Mesothelial cell of epicardium (in vitro differentiated cells): ENCODE measurements at regions not wholly inside any gene's neighbourhood (a gene's known extent, or its start where the extent isn't known, plus 50 kb on each side); places are given as distances from the start of the nearest gene placed in this dataset.

Experiments
- DNase-seq, 2 experiments: peaks; one replicate each; pipeline ENCODE4 v3.0.0; 2021; ENCODE audit warnings: low spot score in 2 of 2; ENCODE audit not compliant: unreplicated experiment in 2 of 2
- H3K27ac Mint-ChIP-seq: 2 replicates; pipeline ENCODE4 v1.8.0; 2021; ENCODE audit warnings: mixed read lengths
- H3K27me3 Mint-ChIP-seq: 2 replicates; pipeline ENCODE4 v1.8.0; 2021; ENCODE audit warnings: low read depth, mixed read lengths
- H3K36me3 Mint-ChIP-seq: 2 replicates; pipeline ENCODE4 v1.8.0; 2021; ENCODE audit warnings: mixed read lengths
- H3K4me1 Mint-ChIP-seq: 2 replicates; pipeline ENCODE4 v1.8.0; 2021; ENCODE audit warnings: mixed read lengths
- H3K4me3 Mint-ChIP-seq: 2 replicates; pipeline ENCODE4 v1.8.0; 2021; ENCODE audit warnings: mild to moderate bottlenecking, moderate library complexity, mixed read lengths
- H3K9me3 Mint-ChIP-seq: 2 replicates; pipeline ENCODE4 v1.8.0; 2021; ENCODE audit warnings: mixed read lengths
- TF ChIP-seq, protein P1 (sequence below): fragments of 200-600 bp; sonication (generic); IDR thresholded peaks from one replicate; pipeline ENCODE4 v1.5.0; 2021; ENCODE audit warnings: antibody characterized with exemption; ENCODE audit not compliant: unreplicated experiment

GRCh38 chr14:87869619-87870583 lies 123.1 kb downstream of the GALC start:
- H3K27me3 Mint-ChIP-seq = peaks cover 7% of the 10 kb centered on the region
- no peak overlapping the region for H3K27ac Mint-ChIP-seq
- H3K4me3 Mint-ChIP-seq = no peak overlapping the region
- no peaks in the 10 kb centered on the region for H3K9me3 Mint-ChIP-seq
- no peaks in the 10 kb centered on the region for H3K36me3 Mint-ChIP-seq
- DNase-seq = no peak
- TF ChIP-seq, protein P1, sequence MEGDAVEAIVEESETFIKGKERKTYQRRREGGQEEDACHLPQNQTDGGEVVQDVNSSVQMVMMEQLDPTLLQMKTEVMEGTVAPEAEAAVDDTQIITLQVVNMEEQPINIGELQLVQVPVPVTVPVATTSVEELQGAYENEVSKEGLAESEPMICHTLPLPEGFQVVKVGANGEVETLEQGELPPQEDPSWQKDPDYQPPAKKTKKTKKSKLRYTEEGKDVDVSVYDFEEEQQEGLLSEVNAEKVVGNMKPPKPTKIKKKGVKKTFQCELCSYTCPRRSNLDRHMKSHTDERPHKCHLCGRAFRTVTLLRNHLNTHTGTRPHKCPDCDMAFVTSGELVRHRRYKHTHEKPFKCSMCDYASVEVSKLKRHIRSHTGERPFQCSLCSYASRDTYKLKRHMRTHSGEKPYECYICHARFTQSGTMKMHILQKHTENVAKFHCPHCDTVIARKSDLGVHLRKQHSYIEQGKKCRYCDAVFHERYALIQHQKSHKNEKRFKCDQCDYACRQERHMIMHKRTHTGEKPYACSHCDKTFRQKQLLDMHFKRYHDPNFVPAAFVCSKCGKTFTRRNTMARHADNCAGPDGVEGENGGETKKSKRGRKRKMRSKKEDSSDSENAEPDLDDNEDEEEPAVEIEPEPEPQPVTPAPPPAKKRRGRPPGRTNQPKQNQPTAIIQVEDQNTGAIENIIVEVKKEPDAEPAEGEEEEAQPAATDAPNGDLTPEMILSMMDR = no peak
- no peaks in the 10 kb centered on the region for H3K4me1 Mint-ChIP-seq

- Mint-ChIP-seq H3K27ac (no peak overlapping the region), H3K36me3 (no peaks in the 10 kb centered on the region), H3K4me1 (no peaks in the 10 kb centered on the region), H3K4me3 (no peak overlapping the region), H3K9me3 (no peaks in the 10 kb centered on the region), H3K27me3 (peaks cover 6% of the 10 kb centered on the region)
- no peak for DNase-seq
- TF ChIP-seq, protein P1 = no peak
Measured at GRCh38 chr14:87868920-87869319, 124.1 kb downstream of the GALC start.

- H3K36me3 Mint-ChIP-seq = no peaks in the 10 kb centered on the region
- H3K9me3 Mint-ChIP-seq = peaks cover under 1% of the 10 kb centered on the region
- no peak overlapping the region for H3K4me3 Mint-ChIP-seq
- no peak overlapping the region for H3K27ac Mint-ChIP-seq
- TF ChIP-seq, protein P1 = no peak
- DNase-seq = no peak
- peaks cover 6% of the 10 kb centered on the region for H3K27me3 Mint-ChIP-seq
- H3K4me1 Mint-ChIP-seq = no peaks in the 10 kb centered on the region
Measured at GRCh38 chr14:87866116-87866515, 126.9 kb downstream of the GALC start.

DNA sequence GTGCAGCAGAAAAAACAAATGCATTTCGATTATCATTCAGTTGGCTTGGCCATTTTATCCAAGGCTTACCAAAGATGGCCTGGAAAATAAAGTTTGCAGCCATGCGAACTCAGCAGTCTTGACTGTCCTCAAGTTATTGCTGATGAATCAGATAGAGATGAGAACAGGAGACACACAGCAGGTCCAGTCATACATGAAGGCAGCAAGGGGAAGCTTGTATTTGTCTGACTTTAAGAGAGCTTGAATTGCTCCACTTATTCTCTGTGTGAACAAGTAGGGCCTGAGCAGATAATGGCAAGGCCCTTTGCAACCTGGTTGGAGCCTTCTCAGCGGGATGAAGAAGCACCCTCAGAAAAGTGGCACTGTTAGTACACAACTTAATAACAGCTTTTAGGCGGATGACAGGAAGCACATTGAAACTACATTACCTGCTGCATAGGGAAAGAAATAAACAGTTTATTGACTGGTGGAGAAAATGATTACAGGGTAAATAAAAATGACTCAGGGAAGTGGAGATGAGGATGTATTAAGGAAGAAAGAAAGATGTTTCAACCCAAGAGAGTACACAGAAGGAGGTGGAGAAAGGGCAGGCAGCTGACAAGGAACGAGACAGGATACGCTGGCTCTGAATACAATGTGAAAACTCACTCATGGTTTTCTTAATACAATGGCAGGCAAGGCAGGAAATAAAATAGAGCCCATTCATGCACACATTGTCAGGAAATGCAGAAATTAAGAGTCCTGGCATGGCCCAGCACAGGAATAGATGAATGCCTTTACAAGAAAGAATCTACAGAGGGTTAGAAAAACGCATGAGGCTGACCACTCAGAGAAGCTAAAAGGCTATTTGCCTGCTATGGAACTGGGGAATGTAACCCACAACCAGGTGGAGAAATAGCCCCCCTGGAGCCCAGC lies 128.4 kb downstream of the GALC start:
- no peak overlapping the region for H3K27ac Mint-ChIP-seq
- H3K9me3 Mint-ChIP-seq = peaks cover 11% of the 10 kb centered on the region
- no peaks in the 10 kb centered on the region for H3K36me3 Mint-ChIP-seq
- no peak overlapping the region for H3K4me3 Mint-ChIP-seq
- no peaks in the 10 kb centered on the region for H3K4me1 Mint-ChIP-seq
- peaks cover 4% of the 10 kb centered on the region for H3K27me3 Mint-ChIP-seq
- TF ChIP-seq, protein P1 = no peak
- DNase-seq = no peak

- no peak overlapping the region for H3K27ac Mint-ChIP-seq
- H3K27me3 Mint-ChIP-seq = peaks cover 3% of the 10 kb centered on the region
- no peaks in the 10 kb centered on the region for H3K4me1 Mint-ChIP-seq
- H3K9me3 Mint-ChIP-seq = peaks cover 25% of the 10 kb centered on the region
- TF ChIP-seq, protein P1 = no peak
- no peaks in the 10 kb centered on the region for H3K36me3 Mint-ChIP-seq
- no peak for DNase-seq
- H3K4me3 Mint-ChIP-seq = no peak overlapping the region
Measured at GRCh38 chr14:87863047-87863446, 129.9 kb downstream of the GALC start.
